Erythroblast (primary cell): ENCODE measurements at regions not wholly inside any gene's neighbourhood (a gene's known extent, or its start where the extent isn't known, plus 50 kb on each side); places are given as distances from the start of the nearest gene placed in this dataset.

Source experiments
- DNase-seq, 2 experiments: peaks; one replicate each; lab custom pipeline; 2025; lab: John Stamatoyannopoulos, UW
- GATA1 ChIP-seq: IDR thresholded peaks from 2 replicates; pipeline ENCODE4 v1.6.1; 2011; ENCODE audit warnings: low read depth, mild to moderate bottlenecking, control low read depth, low read length, moderate library complexity
- POLR2A ChIP-seq: IDR thresholded peaks from 2 replicates; pipeline ENCODE4 v1.6.1; 2011; ENCODE audit warnings: mild to moderate bottlenecking, low read length

DNA sequence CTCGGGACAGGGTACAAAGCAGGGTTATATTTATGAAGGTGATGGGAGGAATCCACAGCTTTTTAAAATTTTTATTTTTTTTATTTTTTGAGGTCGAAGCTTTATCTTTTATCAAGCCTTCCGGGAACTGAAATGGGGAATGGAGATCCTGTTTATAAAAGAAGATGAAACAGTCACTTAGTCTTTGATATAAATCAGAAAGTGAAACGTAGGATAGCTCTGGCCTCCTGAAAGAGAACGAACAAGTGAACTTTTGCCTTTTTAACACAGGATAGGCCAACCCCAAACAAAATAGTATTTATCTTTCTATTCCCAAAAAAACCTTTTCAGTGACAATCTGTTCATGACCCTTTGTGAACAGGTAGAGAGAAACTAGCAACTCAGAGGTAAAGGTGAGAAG lies 634.0 kb upstream of the LMCD1 start:
- TF ChIP-seq POLR2A (no peak), GATA1 (no peak)
- DNase-seq = no peak

DNA sequence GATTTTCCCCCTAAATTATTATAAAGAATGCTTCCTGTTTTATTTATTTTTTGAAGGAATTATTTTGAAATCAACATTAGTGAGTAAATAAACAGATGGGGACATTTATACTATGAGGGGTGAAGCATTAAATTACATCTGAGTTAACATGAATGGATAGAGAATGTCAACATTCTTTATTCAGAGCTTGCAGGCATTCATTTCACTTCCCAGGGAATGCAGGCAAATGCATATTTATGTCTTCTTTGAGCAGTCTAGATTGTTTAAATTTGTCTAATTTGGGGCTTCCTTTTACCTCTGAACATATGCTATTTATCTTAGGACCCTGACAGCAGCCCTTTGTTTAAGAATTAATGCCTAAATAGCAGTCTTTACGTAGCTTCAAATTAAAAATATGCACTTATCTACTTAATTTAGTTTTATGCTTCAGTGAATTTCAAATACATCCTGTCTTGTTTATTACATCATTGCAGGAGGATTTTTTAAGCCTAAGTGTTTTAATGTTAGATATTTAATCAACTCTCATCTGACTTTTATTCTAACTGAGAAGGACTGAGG lies 630.5 kb upstream of the LMCD1 start:
- DNase-seq = no peak
- TF ChIP-seq POLR2A (no peak), GATA1 (no peak)

DNA sequence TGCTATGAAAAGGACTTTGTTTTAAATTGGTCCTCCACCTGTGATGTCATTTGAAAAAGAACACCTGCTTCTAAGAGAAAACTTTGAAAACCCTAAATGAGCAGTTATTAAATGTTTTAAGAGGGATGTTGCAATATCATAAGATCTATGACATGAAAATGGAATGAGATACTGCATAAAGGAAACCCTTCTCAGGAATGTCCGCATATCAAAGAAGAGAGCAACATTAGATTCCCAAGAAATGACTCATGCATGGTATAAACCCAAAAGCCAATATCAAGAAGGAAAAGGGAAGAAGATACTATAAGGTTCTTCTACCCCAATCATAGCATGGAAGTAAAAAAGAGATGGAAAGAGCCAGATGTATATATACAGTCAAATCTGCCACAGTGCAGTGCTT lies 627.5 kb upstream of the LMCD1 start:
- DNase-seq = no peak
- TF ChIP-seq POLR2A (no peak), GATA1 (no peak)

DNA sequence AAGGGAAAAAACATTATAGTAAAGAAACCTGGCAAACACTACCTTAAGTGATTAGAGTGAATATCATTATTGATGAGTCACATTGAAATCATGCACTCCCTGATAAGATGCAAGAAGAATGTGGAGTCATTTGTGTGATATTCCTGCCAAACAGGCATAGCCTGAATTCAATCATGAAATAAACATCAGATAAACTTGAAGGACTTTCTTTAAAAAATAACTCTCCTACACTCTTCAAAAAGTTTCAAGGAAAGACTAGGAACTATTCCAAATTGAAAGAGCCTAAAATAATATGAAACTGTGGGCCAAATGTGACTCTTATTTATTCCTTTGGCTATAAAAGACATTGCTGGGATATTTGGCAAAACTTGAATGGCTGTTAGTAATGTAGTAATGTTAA lies 625.7 kb upstream of the LMCD1 start:
- TF ChIP-seq POLR2A = no peak
- TF ChIP-seq GATA1 = no peak
- DNase-seq = no peak

DNA sequence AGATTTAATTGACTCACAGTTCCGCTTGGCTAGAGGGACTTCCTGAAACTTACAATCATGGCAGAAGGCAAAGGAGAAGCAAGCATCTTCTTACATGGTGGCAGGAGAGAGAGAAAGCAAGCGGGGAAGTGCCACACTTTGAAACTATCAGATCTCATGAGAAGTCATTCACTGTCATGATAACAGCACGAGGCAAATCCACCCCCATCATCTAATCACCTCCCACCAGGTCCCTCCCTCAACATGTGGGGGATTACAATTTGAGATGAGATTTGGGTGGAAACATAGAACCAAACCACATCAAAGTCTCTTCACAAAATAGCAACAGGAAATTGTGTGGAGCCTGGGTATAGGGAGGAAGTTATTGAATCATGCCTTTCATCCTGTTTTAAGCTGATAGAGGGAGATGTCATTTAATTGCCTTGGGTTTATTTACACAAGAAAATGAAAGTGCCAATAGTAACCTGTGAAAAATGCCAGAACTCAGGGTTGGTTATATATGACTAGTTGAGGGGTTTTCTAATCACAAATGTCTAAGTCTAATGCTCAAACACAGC lies 624.8 kb upstream of the LMCD1 start:
- TF ChIP-seq POLR2A (no peak), GATA1 (no peak)
- no peak for DNase-seq

DNA sequence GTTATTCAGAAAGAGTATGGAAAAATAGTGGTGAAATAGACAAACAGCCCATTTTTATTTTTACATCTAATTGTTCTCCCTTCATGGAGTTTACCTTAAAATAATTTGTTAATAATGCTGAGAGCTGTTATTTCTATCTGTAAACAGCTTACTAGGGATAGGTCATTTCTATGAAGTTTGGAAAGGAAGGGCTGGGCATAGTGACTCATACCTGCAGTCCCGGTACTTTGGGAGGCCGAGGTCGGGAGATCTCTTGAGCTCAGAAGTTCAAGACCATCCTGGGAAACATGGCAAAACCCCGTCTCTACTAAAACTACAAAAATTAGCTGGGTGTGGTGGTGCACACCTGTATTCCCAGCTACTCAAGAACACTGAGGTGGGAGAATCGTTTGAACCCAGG lies 624.3 kb upstream of the LMCD1 start:
- no peak for DNase-seq
- TF ChIP-seq GATA1 (no peak), POLR2A (no peak)

DNA sequence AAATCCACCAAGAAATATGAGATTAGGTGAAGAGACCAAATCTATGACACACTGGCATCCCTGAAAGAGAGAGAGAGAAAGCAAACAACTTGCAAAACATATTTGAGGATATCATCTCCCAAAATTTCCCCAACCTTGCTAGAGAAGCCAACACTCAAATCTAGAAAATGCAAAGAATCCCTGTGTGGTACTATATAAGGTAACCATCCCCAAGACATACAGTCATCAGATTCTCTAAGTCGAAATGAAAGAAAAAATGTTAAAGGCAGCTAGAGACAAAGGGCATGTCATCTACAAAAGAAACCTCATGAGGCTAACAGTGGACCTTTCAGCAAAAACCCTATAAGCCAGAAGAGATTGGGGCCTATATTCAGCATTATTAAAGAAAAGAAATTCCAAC lies 622.1 kb upstream of the LMCD1 start:
- DNase-seq = no peak
- TF ChIP-seq POLR2A = no peak
- TF ChIP-seq GATA1 = no peak

DNA sequence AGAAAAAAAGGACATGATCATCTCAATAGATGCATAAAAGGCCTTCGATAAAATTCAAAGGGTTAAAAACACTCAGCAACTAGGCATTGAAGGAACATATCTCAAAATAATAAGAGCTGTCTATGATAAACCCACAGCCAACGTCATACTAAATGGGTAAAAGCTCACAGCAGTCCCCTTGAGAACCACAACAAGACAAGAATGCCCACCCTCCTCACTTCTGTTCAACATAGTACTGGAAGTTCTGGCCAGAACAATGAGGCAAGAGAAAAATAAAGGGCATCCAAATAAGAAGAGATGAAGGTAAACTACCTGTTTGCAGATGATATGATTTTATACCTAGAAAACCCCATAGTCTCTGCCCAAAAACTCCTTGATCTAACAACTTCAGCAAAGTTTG lies 619.7 kb upstream of the LMCD1 start:
- TF ChIP-seq GATA1 = no peak
- no peak for TF ChIP-seq POLR2A
- DNase-seq = no peak

DNA sequence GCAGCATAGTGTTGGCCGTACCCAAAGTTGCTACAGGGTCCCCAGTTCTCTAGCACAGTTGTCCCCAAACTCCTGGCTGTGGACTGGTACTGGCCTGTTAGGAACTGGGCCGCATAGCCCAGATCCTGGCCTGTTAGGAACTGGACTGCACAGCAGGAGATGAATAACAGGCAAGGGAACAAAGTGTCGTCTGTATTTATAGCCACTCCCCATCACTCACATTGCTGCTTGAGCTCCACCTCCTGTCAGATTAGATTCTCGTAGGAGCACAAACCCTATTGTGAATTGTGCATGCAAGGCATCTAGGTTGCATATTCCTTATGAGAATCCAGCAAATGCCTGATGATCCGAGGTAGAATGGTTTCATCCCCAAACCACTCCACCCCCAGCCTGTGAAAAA lies 604.0 kb upstream of the LMCD1 start:
- TF ChIP-seq POLR2A (no peak), GATA1 (no peak)
- DNase-seq = no peak

DNA sequence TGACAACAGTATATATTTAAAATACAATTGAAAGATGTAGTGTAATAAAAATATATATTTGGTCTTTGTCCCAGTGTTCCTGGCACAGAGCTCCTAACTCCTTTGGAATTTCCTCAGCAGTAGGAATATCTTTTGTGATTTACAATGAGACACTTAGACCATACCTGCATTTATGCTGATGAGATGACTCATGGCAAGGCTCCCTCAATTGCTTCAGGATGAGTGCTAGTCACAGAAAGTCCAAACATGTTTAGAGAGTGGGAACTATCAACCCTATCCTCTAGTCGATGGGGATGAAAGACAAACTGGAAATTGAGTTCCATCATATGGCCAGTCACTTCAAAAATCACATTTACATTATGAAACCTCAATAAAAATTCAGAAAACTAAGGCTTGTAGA lies 588.3 kb upstream of the LMCD1 start:
- DNase-seq = no peak
- TF ChIP-seq POLR2A (no peak), GATA1 (no peak)

DNA sequence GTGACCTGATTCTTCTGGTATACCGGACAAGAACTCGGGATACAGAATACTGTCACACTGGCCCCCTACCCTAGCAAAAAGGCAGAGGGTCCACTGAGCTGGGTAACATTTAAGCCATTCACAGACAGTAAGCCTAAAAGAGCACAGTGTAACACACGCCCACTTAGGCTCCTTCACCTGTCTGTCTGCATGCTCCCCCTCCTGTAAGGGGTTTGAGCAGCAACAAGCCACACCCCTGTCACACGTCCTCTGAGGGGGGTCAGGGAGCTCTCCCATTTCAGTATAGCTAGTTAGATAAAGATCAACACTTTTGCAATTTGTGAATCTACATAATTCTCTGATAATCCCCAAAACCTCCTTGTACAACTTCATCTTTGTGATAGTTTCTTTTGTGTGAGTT lies 586.3 kb upstream of the LMCD1 start:
- no peak for DNase-seq
- TF ChIP-seq GATA1 (no peak), POLR2A (no peak)

DNA sequence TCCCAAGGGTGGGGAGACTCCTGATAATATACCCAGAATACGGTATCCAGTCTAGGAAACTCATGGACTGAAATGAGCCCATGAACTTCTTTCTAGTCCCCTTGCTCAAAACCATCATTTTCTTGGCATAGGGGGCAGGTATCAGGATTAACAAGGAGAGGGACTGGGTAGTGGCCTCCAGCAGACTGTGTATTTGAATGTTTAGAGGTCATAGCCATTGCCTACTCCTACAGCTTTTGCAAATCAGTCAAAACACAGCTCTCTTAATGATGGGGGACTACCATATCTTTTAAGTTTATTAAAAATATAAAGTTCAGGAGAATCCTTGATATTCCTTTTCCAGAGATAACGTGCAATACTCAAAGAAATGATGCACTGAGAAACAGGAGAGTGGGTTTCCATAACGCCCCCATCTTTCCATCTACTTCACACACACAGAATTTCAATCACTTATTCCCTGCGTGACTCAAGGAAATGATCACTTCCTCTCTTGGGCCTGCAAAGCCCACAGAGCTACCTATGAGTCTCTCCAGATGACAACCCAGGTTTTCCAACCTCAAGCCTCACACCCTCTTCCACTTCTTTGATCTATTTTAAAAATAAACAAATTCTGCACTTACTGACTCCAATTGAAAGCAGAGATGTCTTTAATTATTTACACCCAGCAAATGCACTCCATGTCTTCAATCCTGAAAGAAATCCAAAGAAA lies 584.0 kb upstream of the LMCD1 start:
- DNase-seq = no peak
- TF ChIP-seq GATA1 (no peak), POLR2A (no peak)

DNA sequence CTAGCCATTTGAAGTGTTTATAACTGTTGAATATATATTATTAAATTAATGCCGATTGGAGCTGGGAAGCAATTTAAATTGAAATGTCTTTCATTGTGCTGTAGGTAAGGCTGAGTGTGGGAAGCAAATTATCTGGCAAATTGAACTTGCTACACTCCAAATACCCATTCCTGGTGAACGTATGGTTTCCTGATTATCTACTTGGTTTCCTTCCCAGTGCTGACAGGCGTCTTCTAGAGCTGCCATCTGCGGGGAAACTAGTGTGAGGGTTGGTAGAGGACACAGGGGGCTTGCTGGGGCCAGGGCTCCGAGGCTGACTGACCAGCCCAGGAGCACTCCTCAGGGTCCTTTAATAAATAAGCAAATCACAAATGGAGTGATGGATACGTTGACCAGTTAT lies 581.4 kb upstream of the LMCD1 start:
- DNase-seq = no peak
- TF ChIP-seq GATA1 = no peak
- TF ChIP-seq POLR2A = no peak

DNA sequence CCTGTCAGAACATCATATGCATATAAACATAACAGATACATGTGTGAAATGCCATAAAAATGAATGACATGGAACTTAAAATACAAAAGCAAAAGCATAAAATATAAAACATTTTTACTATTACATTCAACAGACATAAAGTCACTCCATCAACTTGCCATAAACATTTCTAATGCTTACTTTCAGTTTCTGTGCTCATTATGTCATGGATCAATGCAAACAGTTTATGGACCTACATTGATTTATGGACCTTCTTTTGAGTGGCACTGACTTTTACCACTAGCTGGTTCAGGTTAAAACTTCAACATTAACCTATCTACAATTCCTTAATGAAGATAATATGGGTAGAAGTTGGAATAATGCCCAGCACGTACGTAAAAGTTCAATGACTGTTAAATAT lies 577.4 kb upstream of the LMCD1 start:
- TF ChIP-seq POLR2A (no peak), GATA1 (no peak)
- no peak for DNase-seq

DNA sequence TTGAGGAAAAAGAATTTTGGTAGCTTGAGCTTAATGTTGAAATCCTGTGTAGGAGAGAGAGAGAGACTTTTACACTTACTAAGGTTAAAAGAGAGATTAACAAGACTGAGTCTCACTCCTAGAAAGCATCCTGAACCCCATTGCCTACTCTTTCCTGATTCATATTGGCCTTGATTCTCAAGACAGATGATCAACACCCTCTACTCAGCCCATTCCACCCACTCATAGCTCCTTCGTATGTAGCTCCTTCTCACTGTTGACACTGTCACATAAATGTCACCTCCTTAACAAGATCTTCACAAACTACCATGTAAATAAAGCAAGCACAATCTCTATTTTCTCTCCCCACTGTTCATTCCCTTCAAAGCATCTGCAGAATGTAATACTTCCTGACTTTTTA lies 574.6 kb upstream of the LMCD1 start:
- DNase-seq = no peak
- TF ChIP-seq GATA1 = no peak
- TF ChIP-seq POLR2A = no peak
